Immature natural killer cell (primary cell): ENCODE measurements at regions not wholly inside any gene's neighbourhood (a gene's known extent, or its start where the extent isn't known, plus 50 kb on each side); places are given as distances from the start of the nearest gene placed in this dataset.

Source experiments
- DNase-seq, 3 donors: peaks; one replicate each; pipeline ENCODE4 v3.0.0; 2022; ENCODE audit warnings: mixed read lengths in 1 of 3
- H3K27ac Mint-ChIP-seq, 6 donors: one replicate each; pipeline ENCODE4 v1.8.0; 2020; ENCODE audit warnings: mixed read lengths in 6 of 6, mild to moderate bottlenecking in 5 of 6, inconsistent platforms in 4 of 6, moderate library complexity in 3 of 6
- H3K27me3 Mint-ChIP-seq, 3 donors: one replicate each; pipeline ENCODE4 v1.8.0; 2020 to 2021; ENCODE audit warnings: low read depth in 3 of 3, mild to moderate bottlenecking in 3 of 3, mixed read lengths in 3 of 3, moderate library complexity in 3 of 3, inconsistent platforms in 1 of 3
- H3K36me3 Mint-ChIP-seq, 3 donors: one replicate each; pipeline ENCODE4 v1.8.0; 2020; ENCODE audit warnings: mixed read lengths in 3 of 3, inconsistent platforms in 2 of 3, mild to moderate bottlenecking in 2 of 3
- H3K4me1 Mint-ChIP-seq, 2 donors: one replicate each; pipeline ENCODE4 v1.8.0; 2020; ENCODE audit warnings: inconsistent platforms in 2 of 2, mild to moderate bottlenecking in 2 of 2, mixed read lengths in 2 of 2, moderate library complexity in 1 of 2
- H3K4me3 Mint-ChIP-seq, 5 donors: one replicate each; pipeline ENCODE4 v1.8.0; 2020; ENCODE audit warnings: mild to moderate bottlenecking in 5 of 5, mixed read lengths in 5 of 5, inconsistent platforms in 3 of 5, moderate library complexity in 3 of 5
- H3K9me3 Mint-ChIP-seq, 6 donors: one replicate each; pipeline ENCODE4 v1.8.0; 2020; ENCODE audit warnings: mild to moderate bottlenecking in 6 of 6, mixed read lengths in 6 of 6, inconsistent platforms in 4 of 6, moderate library complexity in 3 of 6

- peaks cover 0 to 7% (median 1%) of the 10 kb centered on the region in 3 donors for H3K27me3 Mint-ChIP-seq
- H3K4me1 Mint-ChIP-seq: peaks cover 0 to 2% of the 10 kb centered on the region in 2 donors
- H3K9me3 Mint-ChIP-seq: no peaks in the 10 kb centered on the region
- no peak overlapping the region for H3K27ac Mint-ChIP-seq
- DNase-seq: no peak
- H3K36me3 Mint-ChIP-seq: no peaks in the 10 kb centered on the region
- H3K4me3 Mint-ChIP-seq: no peak overlapping the region
Measured at GRCh38 chr2:103103678-103104077, 341.8 kb downstream of the TMEM182 start.

GRCh38 chr2:103119352-103119751 is 357.5 kb downstream of the TMEM182 start:
- H3K27ac Mint-ChIP-seq: no peak overlapping the region

GRCh38 chr2:103121106-103121505 is 359.3 kb downstream of the TMEM182 start:
- DNase-seq: no peak
- Mint-ChIP-seq H3K27ac (no peak overlapping the region), H3K36me3 (no peaks in the 10 kb centered on the region), H3K27me3 (peaks cover 0 to 2% (median 0%) of the 10 kb centered on the region in 3 donors), H3K4me3 (no peak overlapping the region), H3K4me1 (no peaks in the 10 kb centered on the region), H3K9me3 (no peaks in the 10 kb centered on the region)

More at GRCh38 chr2:103119352-103119751, 357.5 kb downstream of the TMEM182 start:
- Mint-ChIP-seq H3K4me3 (no peak overlapping the region), H3K36me3 (no peaks in the 10 kb centered on the region), H3K4me1 (no peaks in the 10 kb centered on the region), H3K9me3 (no peaks in the 10 kb centered on the region), H3K27me3 (no peaks in the 10 kb centered on the region)
- DNase-seq: no peak

- Mint-ChIP-seq H3K27ac (no peak overlapping the region), H3K4me1 (no peaks in the 10 kb centered on the region), H3K36me3 (no peaks in the 10 kb centered on the region), H3K27me3 (peaks cover 0 to 2% (median 2%) of the 10 kb centered on the region in 3 donors), H3K4me3 (no peak overlapping the region), H3K9me3 (no peaks in the 10 kb centered on the region)
- DNase-seq: no peak
Measured at GRCh38 chr2:103123516-103123915, 361.7 kb downstream of the TMEM182 start.

GRCh38 chr2:103130857-103131256 is 369.0 kb downstream of the TMEM182 start:
- H3K27ac Mint-ChIP-seq: peak overlapping the region in 3 of 6 donors; percentile 36 to 84 (median 68)
- H3K9me3 Mint-ChIP-seq: peaks cover 0 to 3% (median 0%) of the 10 kb centered on the region in 6 donors
- H3K4me3 Mint-ChIP-seq: peak overlapping the region in 3 of 5 donors; percentile 30 to 55 (median 46)
- H3K4me1 Mint-ChIP-seq: peaks cover 30 to 33% of the 10 kb centered on the region in 2 donors
- H3K36me3 Mint-ChIP-seq: peaks cover 0 to 9% (median 4%) of the 10 kb centered on the region in 3 donors
- H3K27me3 Mint-ChIP-seq: peaks cover 0 to 2% (median 0%) of the 10 kb centered on the region in 3 donors
- no peak for DNase-seq

- no peaks in the 10 kb centered on the region for H3K27me3 Mint-ChIP-seq
- DNase-seq: peak; percentile 48 to 59 (median 54)
- H3K36me3 Mint-ChIP-seq: peaks cover 4 to 9% (median 7%) of the 10 kb centered on the region in 3 donors
- peak overlapping the region; percentile 69 to 91 (median 86) for H3K27ac Mint-ChIP-seq
- peaks cover 0 to 6% (median 2%) of the 10 kb centered on the region in 6 donors for H3K9me3 Mint-ChIP-seq
- H3K4me1 Mint-ChIP-seq: peaks cover 33 to 35% of the 10 kb centered on the region in 2 donors
- H3K4me3 Mint-ChIP-seq: peak overlapping the region; percentile 79 to 88 (median 81)
Measured at GRCh38 chr2:103132536-103133217, 370.8 kb downstream of the TMEM182 start.

- DNase-seq: no peak
- Mint-ChIP-seq H3K27me3 (no peaks in the 10 kb centered on the region), H3K27ac (no peak overlapping the region), H3K36me3 (peaks cover 7 to 9% (median 7%) of the 10 kb centered on the region in 3 donors), H3K4me1 (peaks cover 50 to 59% of the 10 kb centered on the region in 2 donors), H3K4me3 (no peak overlapping the region), H3K9me3 (peaks cover 0 to 8% (median 4%) of the 10 kb centered on the region in 6 donors)
Measured at GRCh38 chr2:103135679-103136078, 373.8 kb downstream of the TMEM182 start.

- peaks cover 24 to 35% of the 10 kb centered on the region in 2 donors for H3K4me1 Mint-ChIP-seq
- H3K4me3 Mint-ChIP-seq: peak overlapping the region in 3 of 5 donors; percentile 1 to 34 (median 25)
- no peaks in the 10 kb centered on the region for H3K27me3 Mint-ChIP-seq
- DNase-seq: no peak
- H3K9me3 Mint-ChIP-seq: peaks cover 0 to 17% (median 8%) of the 10 kb centered on the region in 6 donors
- H3K36me3 Mint-ChIP-seq: peaks cover 7 to 21% (median 7%) of the 10 kb centered on the region in 3 donors
- H3K27ac Mint-ChIP-seq: peak overlapping the region; percentile 8 to 48 (median 24)
Measured at GRCh38 chr2:103138123-103138901, 376.5 kb downstream of the TMEM182 start.

GRCh38 chr2:103139628-103140268 is 377.9 kb downstream of the TMEM182 start:
- no peak for DNase-seq
- H3K4me1 Mint-ChIP-seq: peaks cover 23 to 30% of the 10 kb centered on the region in 2 donors
- H3K9me3 Mint-ChIP-seq: peaks cover 0 to 17% (median 8%) of the 10 kb centered on the region in 6 donors
- peaks cover 7 to 23% (median 7%) of the 10 kb centered on the region in 3 donors for H3K36me3 Mint-ChIP-seq
- H3K27ac Mint-ChIP-seq: peak overlapping the region in 2 of 6 donors; percentile 32 to 50
- no peaks in the 10 kb centered on the region for H3K27me3 Mint-ChIP-seq
- peak overlapping the region in 1 of 5 donors; percentile 10 for H3K4me3 Mint-ChIP-seq

- H3K36me3 Mint-ChIP-seq: peaks cover 0 to 15% (median 3%) of the 10 kb centered on the region in 3 donors
- no peak overlapping the region for H3K27ac Mint-ChIP-seq
- DNase-seq: no peak
- no peaks in the 10 kb centered on the region for H3K27me3 Mint-ChIP-seq
- H3K4me1 Mint-ChIP-seq: peaks cover 0 to 7% of the 10 kb centered on the region in 2 donors
- H3K9me3 Mint-ChIP-seq: peaks cover 0 to 12% (median 5%) of the 10 kb centered on the region in 6 donors
- no peak overlapping the region for H3K4me3 Mint-ChIP-seq
Measured at GRCh38 chr2:103144837-103145236, 383.0 kb downstream of the TMEM182 start.

- Mint-ChIP-seq H3K27ac (no peak overlapping the region), H3K9me3 (peaks cover 0 to 12% (median 5%) of the 10 kb centered on the region in 6 donors), H3K36me3 (peaks cover 0 to 15% (median 0%) of the 10 kb centered on the region in 3 donors), H3K4me3 (no peak overlapping the region), H3K27me3 (no peaks in the 10 kb centered on the region), H3K4me1 (peaks cover 4 to 8% of the 10 kb centered on the region in 2 donors)
- DNase-seq: no peak
Measured at GRCh38 chr2:103145739-103146138, 383.9 kb downstream of the TMEM182 start.

- peaks cover 17 to 19% of the 10 kb centered on the region in 2 donors for H3K4me1 Mint-ChIP-seq
- peak overlapping the region in 2 of 5 donors; percentile 1 to 3 for H3K4me3 Mint-ChIP-seq
- peak overlapping the region in 3 of 6 donors; percentile 5 to 40 (median 32) for H3K27ac Mint-ChIP-seq
- peaks cover 0 to 3% (median 0%) of the 10 kb centered on the region in 3 donors for H3K36me3 Mint-ChIP-seq
- no peak for DNase-seq
- H3K27me3 Mint-ChIP-seq: peaks cover 0 to 2% (median 0%) of the 10 kb centered on the region in 3 donors
- peaks cover 0 to 5% (median 0%) of the 10 kb centered on the region in 6 donors for H3K9me3 Mint-ChIP-seq
Measured at GRCh38 chr2:103151046-103151445, 389.2 kb downstream of the TMEM182 start.

GRCh38 chr2:103152556-103152955 is 390.7 kb downstream of the TMEM182 start:
- Mint-ChIP-seq H3K27ac (no peak overlapping the region), H3K4me3 (no peak overlapping the region), H3K36me3 (peaks cover 0 to 3% (median 0%) of the 10 kb centered on the region in 3 donors), H3K9me3 (peaks cover 0 to 4% (median 0%) of the 10 kb centered on the region in 6 donors), H3K27me3 (peaks cover 0 to 2% (median 0%) of the 10 kb centered on the region in 3 donors), H3K4me1 (peaks cover 15 to 17% of the 10 kb centered on the region in 2 donors)
- DNase-seq: no peak
